Trophoblast cell (in vitro differentiated cells and primary cell): ENCODE measurements at regions not wholly inside any gene's neighbourhood (a gene's known extent, or its start where the extent isn't known, plus 50 kb on each side); places are given as distances from the start of the nearest gene placed in this dataset.

Source experiments
- DNase-seq, 2 donors: peaks; one replicate each; pipeline ENCODE4 v3.0.0-alpha.2; 2016
- H2AFZ ChIP-seq: 2 replicates; pipeline ENCODE4 v1.6.1; 2013; ENCODE audit warnings: low read length, moderate library complexity, mild to moderate bottlenecking; ENCODE audit not compliant: insufficient read depth, poor library complexity
- H2AK5ac ChIP-seq: 2 replicates; pipeline ENCODE4 v1.6.1; 2013; ENCODE audit warnings: mild to moderate bottlenecking, low read length
- H2BK120ac ChIP-seq: 2 replicates; pipeline ENCODE4 v1.6.1; 2013; ENCODE audit warnings: low read length, mild to moderate bottlenecking, moderate library complexity; ENCODE audit not compliant: insufficient read depth, poor library complexity
- H2BK12ac ChIP-seq: 2 replicates; pipeline ENCODE4 v1.6.1; 2013; ENCODE audit warnings: mild to moderate bottlenecking, low read length, moderate library complexity
- H2BK5ac ChIP-seq: 2 replicates; pipeline ENCODE4 v1.6.1; 2013; ENCODE audit warnings: low read length, low read depth, moderate library complexity, mild to moderate bottlenecking; ENCODE audit not compliant: poor library complexity
- H3K14ac ChIP-seq: 2 replicates; pipeline ENCODE4 v1.6.1; 2013; ENCODE audit warnings: mild to moderate bottlenecking, low read length
- H3K18ac ChIP-seq: 2 replicates; pipeline ENCODE4 v1.6.1; 2013; ENCODE audit warnings: mild to moderate bottlenecking, low read length
- H3K23ac ChIP-seq: 2 replicates; pipeline ENCODE4 v1.6.1; 2013; ENCODE audit warnings: low read length
- H3K27ac ChIP-seq: 2 replicates; pipeline ENCODE4 v1.5.1; 2013; ENCODE audit warnings: low read depth, mild to moderate bottlenecking, inconsistent platforms, low read length, moderate library complexity
- H3K27me3 ChIP-seq: 2 replicates; pipeline ENCODE4 v1.6.1; 2013; ENCODE audit warnings: inconsistent platforms, mild to moderate bottlenecking, low read length, moderate library complexity; ENCODE audit not compliant: insufficient read depth
- H3K36me3 ChIP-seq, 2 experiments: 1 replicate in 1 of 2; 2 replicates in 1 of 2; pipeline ENCODE4 v1.6.1; 2013; ENCODE audit warnings: low read length in 2 of 2, mild to moderate bottlenecking in 2 of 2, moderate library complexity in 1 of 2; ENCODE audit not compliant: insufficient read depth in 2 of 2, control insufficient read depth in 1 of 2
- H3K4ac ChIP-seq: 2 replicates; pipeline ENCODE4 v1.6.1; 2013; ENCODE audit warnings: low read depth, mild to moderate bottlenecking, low read length, moderate library complexity
- H3K4me1 ChIP-seq, 2 experiments: 1 replicate in 1 of 2; 2 replicates in 1 of 2; pipeline ENCODE4 v1.6.1; 2013; ENCODE audit warnings: low read length in 2 of 2, mild to moderate bottlenecking in 2 of 2, moderate library complexity in 1 of 2; ENCODE audit not compliant: insufficient read depth in 2 of 2, control insufficient read depth in 1 of 2
- H3K4me2 ChIP-seq: 2 replicates; pipeline ENCODE4 v1.6.1; 2013; ENCODE audit warnings: inconsistent platforms, mild to moderate bottlenecking, low read length, moderate library complexity
- H3K4me3 ChIP-seq: 2 replicates; pipeline ENCODE4 v1.5.1; 2013; ENCODE audit warnings: mild to moderate bottlenecking, low read depth, low read length, inconsistent platforms
- H3K79me1 ChIP-seq: one replicate; pipeline ENCODE4 v1.6.1; 2013; ENCODE audit warnings: low read length
- H3K79me2 ChIP-seq: 2 replicates; pipeline ENCODE4 v1.6.1; 2013; ENCODE audit warnings: low read length, mild to moderate bottlenecking; ENCODE audit not compliant: control insufficient read depth, insufficient read depth, poor library complexity
- H3K9ac ChIP-seq: 2 replicates; pipeline ENCODE4 v1.6.1; 2013; ENCODE audit warnings: mild to moderate bottlenecking, low read length
- H3K9me3 ChIP-seq: 2 replicates; pipeline ENCODE4 v1.6.1; 2013; ENCODE audit warnings: low read depth, mild to moderate bottlenecking, control low read depth, inconsistent platforms, low read length; ENCODE audit not compliant: insufficient read depth
- H4K12ac ChIP-seq: 2 replicates; pipeline ENCODE4 v1.6.1; 2013; ENCODE audit warnings: low read depth, mild to moderate bottlenecking, low read length, moderate library complexity
- H4K8ac ChIP-seq: 2 replicates; pipeline ENCODE4 v1.6.1; 2013; ENCODE audit warnings: low read depth, mild to moderate bottlenecking, low read length, moderate library complexity
- H4K91ac ChIP-seq: one replicate; pipeline ENCODE4 v1.6.1; 2013; ENCODE audit warnings: low read depth, mild to moderate bottlenecking, low read length, moderate library complexity
- WGBS: extraction: QIAGEN DNeasy Blood & Tissue Kit; methylation state at CpG from one replicate; pipeline ENCODE4 v1.1.7; 2013; ENCODE audit warnings: missing lambda C conversion rate; ENCODE audit not compliant: insufficient read length, insufficient coverage; ENCODE audit errors: extremely low coverage; 5-methylcytosine and 5-hydroxymethylcytosine counted together

GRCh38 chr1:24990136-24990535 is 60.1 kb upstream of the RUNX3 start:
- H3K79me2 ChIP-seq, result no peaks in the 10 kb centered on the region
- H3K18ac ChIP-seq, result no peak overlapping the region
- no peaks in the 10 kb centered on the region for H3K27me3 ChIP-seq
- no peaks in the 10 kb centered on the region for H3K36me3 ChIP-seq
- no CpG with 5 or more reads among the region's 13 CpGs for WGBS
- H3K27ac ChIP-seq, result no peak overlapping the region
- H3K9me3 ChIP-seq, result no peaks in the 10 kb centered on the region
- no peak for DNase-seq
- no peak overlapping the region for H3K4me2 ChIP-seq
- H4K12ac ChIP-seq, result no peak overlapping the region
- no peak overlapping the region for H2AFZ ChIP-seq
- H3K4me1 ChIP-seq, result no peaks in the 10 kb centered on the region
- H3K79me1 ChIP-seq, result no peaks in the 10 kb centered on the region
- no peak overlapping the region for H3K23ac ChIP-seq
- no peak overlapping the region for H2BK12ac ChIP-seq
- H3K14ac ChIP-seq, result no peak overlapping the region
- H2BK120ac ChIP-seq, result no peak overlapping the region
- no peak overlapping the region for H2BK5ac ChIP-seq
- H4K91ac ChIP-seq, result no peak overlapping the region
- no peak overlapping the region for H2AK5ac ChIP-seq
- no peak overlapping the region for H3K9ac ChIP-seq
- no peak overlapping the region for H3K4ac ChIP-seq
- H4K8ac ChIP-seq, result no peak overlapping the region
- H3K4me3 ChIP-seq, result no peak overlapping the region

GRCh38 chr1:24989082-24989481 is 59.0 kb upstream of the RUNX3 start:
- WGBS, result no CpG with 5 or more reads among the region's 2 CpGs
- no peak overlapping the region for H3K4me3 ChIP-seq

GRCh38 chr1:24988558-24988912 is 58.5 kb upstream of the RUNX3 start:
- H3K14ac ChIP-seq, result no peak overlapping the region
- H3K36me3 ChIP-seq, result no peaks in the 10 kb centered on the region
- no peaks in the 10 kb centered on the region for H3K4me1 ChIP-seq
- H3K18ac ChIP-seq, result no peak overlapping the region
- H3K23ac ChIP-seq, result no peak overlapping the region
- no peak overlapping the region for H2AFZ ChIP-seq
- H2BK12ac ChIP-seq, result no peak overlapping the region
- no peak overlapping the region for H2AK5ac ChIP-seq
- no peaks in the 10 kb centered on the region for H3K27me3 ChIP-seq
- no CpG with 5 or more reads among the region's 6 CpGs for WGBS
- H4K91ac ChIP-seq, result no peak overlapping the region
- no peak overlapping the region for H3K4me2 ChIP-seq
- no peak overlapping the region for H3K4ac ChIP-seq
- DNase-seq, result no peak
- H2BK120ac ChIP-seq, result no peak overlapping the region
- no peak overlapping the region for H3K9ac ChIP-seq
- no peak overlapping the region for H2BK5ac ChIP-seq
- no peaks in the 10 kb centered on the region for H3K9me3 ChIP-seq
- no peak overlapping the region for H3K4me3 ChIP-seq
- H4K12ac ChIP-seq, result no peak overlapping the region
- no peaks in the 10 kb centered on the region for H3K79me2 ChIP-seq
- H3K27ac ChIP-seq, result no peak overlapping the region
- H3K79me1 ChIP-seq, result no peaks in the 10 kb centered on the region
- no peak overlapping the region for H4K8ac ChIP-seq

More at GRCh38 chr1:24989082-24989481, 59.0 kb upstream of the RUNX3 start:
- peak in 1 of 2 donors; percentile 48 for DNase-seq
- Histone ChIP-seq H3K4me1 (no peaks in the 10 kb centered on the region), H3K79me1 (no peaks in the 10 kb centered on the region), H3K27ac (no peak overlapping the region), H4K91ac (no peak overlapping the region), H3K9me3 (no peaks in the 10 kb centered on the region), H3K9ac (no peak overlapping the region), H2BK12ac (no peak overlapping the region), H3K18ac (no peak overlapping the region), H3K79me2 (no peaks in the 10 kb centered on the region), H3K14ac (no peak overlapping the region), H4K12ac (no peak overlapping the region), H4K8ac (no peak overlapping the region), H3K36me3 (no peaks in the 10 kb centered on the region), H3K27me3 (no peaks in the 10 kb centered on the region), H2BK5ac (no peak overlapping the region), H2AFZ (no peak overlapping the region), H3K23ac (no peak overlapping the region), H3K4me2 (no peak overlapping the region), H2BK120ac (no peak overlapping the region), H2AK5ac (no peak overlapping the region), H3K4ac (no peak overlapping the region)

- Histone ChIP-seq H3K36me3 (no peaks in the 10 kb centered on the region), H3K27ac (no peak overlapping the region), H3K4me3 (no peak overlapping the region), H3K4me1 (no peaks in the 10 kb centered on the region), H3K79me2 (no peaks in the 10 kb centered on the region), H3K18ac (no peak overlapping the region), H2AFZ (no peak overlapping the region), H3K14ac (no peak overlapping the region), H2AK5ac (no peak overlapping the region), H3K9ac (no peak overlapping the region), H3K23ac (no peak overlapping the region), H2BK12ac (no peak overlapping the region), H4K8ac (no peak overlapping the region), H3K27me3 (no peaks in the 10 kb centered on the region), H3K4me2 (no peak overlapping the region), H2BK5ac (no peak overlapping the region), H3K79me1 (no peaks in the 10 kb centered on the region), H3K4ac (no peak overlapping the region), H4K91ac (no peak overlapping the region), H4K12ac (no peak overlapping the region), H2BK120ac (no peak overlapping the region), H3K9me3 (no peaks in the 10 kb centered on the region)
- no CpG with 5 or more reads among the region's 5 CpGs for WGBS
- no peak for DNase-seq
Measured at GRCh38 chr1:24987875-24988557, 57.9 kb upstream of the RUNX3 start.
